ENCODE measurements at regions not wholly inside any gene's neighbourhood (a gene's known extent, or its start where the extent isn't known, plus 50 kb on each side); places are given as distances from the start of the nearest gene placed in this dataset.

DNA sequence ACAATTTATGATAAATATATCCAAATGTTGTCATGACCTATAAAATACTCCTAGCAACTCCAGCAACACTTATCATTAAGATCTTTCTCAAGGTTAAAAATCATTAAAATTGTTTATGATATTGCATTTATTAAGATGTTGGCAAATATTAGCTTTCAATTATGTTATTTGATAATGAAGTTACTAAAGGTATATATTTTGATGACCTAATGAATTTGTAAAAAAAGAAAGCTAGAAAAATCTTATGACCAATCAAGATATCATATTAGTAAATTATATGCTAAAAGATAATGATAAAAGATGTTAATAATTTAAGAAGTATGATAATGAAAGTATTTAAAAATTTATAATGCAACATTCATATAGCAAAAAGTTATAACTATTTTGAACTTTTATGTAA is 66.3 kb upstream of the RAB18 start:
- peaks cover 7% of the 10 kb centered on the region for H3K9me3 Mint-ChIP-seq (ENCODE audit: low read depth)
- no peaks in the 10 kb centered on the region for H3K36me3 Mint-ChIP-seq (ENCODE audit: low read depth)
- H3K4me3 Mint-ChIP-seq (ENCODE audit: unreplicated experiment), result no peak overlapping the region

DNA sequence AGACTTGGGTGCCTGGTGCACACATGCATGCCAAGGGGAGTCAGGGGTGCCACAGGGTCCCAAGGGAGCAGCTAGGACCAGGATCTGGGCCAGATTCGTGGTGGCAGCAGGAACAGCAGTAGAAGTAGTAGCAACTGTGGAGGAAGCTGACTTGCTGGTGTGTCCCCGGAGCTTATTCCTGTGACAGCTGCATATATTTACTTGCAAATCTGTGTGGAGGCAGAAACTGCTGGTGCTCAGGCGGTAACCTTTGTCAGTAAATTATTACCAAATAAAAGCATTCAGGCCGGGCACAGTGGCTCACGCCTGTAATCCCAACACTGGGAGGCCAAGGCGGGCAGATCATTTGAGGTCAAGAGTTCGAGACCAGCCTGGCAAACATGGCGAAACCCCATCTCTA is 67.4 kb upstream of the RAB18 start:
- Mint-ChIP-seq H3K27ac (ENCODE audit: unreplicated experiment) (no peak overlapping the region), H3K4me1 (ENCODE audit: low read depth) (no peaks in the 10 kb centered on the region), H3K27me3 (ENCODE audit: low read depth) (peaks cover 22% of the 10 kb centered on the region), H3K4me3 (ENCODE audit: unreplicated experiment) (no peak overlapping the region), H3K9me3 (ENCODE audit: low read depth) (peaks cover 8% of the 10 kb centered on the region), H3K36me3 (ENCODE audit: low read depth) (no peaks in the 10 kb centered on the region)
- TF ChIP-seq, protein P1, sequence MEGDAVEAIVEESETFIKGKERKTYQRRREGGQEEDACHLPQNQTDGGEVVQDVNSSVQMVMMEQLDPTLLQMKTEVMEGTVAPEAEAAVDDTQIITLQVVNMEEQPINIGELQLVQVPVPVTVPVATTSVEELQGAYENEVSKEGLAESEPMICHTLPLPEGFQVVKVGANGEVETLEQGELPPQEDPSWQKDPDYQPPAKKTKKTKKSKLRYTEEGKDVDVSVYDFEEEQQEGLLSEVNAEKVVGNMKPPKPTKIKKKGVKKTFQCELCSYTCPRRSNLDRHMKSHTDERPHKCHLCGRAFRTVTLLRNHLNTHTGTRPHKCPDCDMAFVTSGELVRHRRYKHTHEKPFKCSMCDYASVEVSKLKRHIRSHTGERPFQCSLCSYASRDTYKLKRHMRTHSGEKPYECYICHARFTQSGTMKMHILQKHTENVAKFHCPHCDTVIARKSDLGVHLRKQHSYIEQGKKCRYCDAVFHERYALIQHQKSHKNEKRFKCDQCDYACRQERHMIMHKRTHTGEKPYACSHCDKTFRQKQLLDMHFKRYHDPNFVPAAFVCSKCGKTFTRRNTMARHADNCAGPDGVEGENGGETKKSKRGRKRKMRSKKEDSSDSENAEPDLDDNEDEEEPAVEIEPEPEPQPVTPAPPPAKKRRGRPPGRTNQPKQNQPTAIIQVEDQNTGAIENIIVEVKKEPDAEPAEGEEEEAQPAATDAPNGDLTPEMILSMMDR (IDR thresholded peaks at IDR 0.05), result no peak
- DNase-seq (ENCODE audit: low spot score), result no peak

More for the DNA sequence above, 66.3 kb upstream of the RAB18 start:
- no peak for DNase-seq (ENCODE audit: low spot score)
- H3K27ac Mint-ChIP-seq (ENCODE audit: unreplicated experiment), result no peak overlapping the region
- peaks cover 23% of the 10 kb centered on the region for H3K27me3 Mint-ChIP-seq (ENCODE audit: low read depth)
- H3K4me1 Mint-ChIP-seq (ENCODE audit: low read depth), result no peaks in the 10 kb centered on the region
- TF ChIP-seq, protein P1 (IDR thresholded peaks at IDR 0.05), result no peak

DNA sequence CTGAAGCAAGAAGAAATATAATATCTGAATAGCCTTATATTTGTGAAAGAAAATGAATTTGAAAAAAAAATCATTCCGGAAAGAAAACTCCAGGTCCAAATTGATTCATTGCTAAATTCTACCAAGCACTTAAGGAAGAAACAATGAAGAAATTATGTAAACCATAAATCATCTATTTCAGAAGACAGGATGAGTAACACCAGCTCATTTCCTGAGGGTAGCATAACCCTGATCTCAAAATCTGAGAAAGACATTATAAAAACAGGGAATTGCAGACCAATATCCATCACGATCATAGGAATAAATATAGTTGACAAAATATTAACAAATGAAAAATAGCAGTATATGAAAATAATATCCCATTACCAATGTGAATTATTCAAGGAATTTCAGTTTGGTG is 70.1 kb upstream of the RAB18 start:
- Mint-ChIP-seq H3K27me3 (ENCODE audit: low read depth) (peaks cover 12% of the 10 kb centered on the region), H3K27ac (ENCODE audit: unreplicated experiment) (no peak overlapping the region), H3K4me1 (ENCODE audit: low read depth) (no peaks in the 10 kb centered on the region), H3K9me3 (ENCODE audit: low read depth) (peaks cover 8% of the 10 kb centered on the region), H3K36me3 (ENCODE audit: low read depth) (no peaks in the 10 kb centered on the region), H3K4me3 (ENCODE audit: unreplicated experiment) (no peak overlapping the region)
- TF ChIP-seq, protein P1 (IDR thresholded peaks at IDR 0.05), result no peak
- no peak for DNase-seq (ENCODE audit: low spot score)

DNA sequence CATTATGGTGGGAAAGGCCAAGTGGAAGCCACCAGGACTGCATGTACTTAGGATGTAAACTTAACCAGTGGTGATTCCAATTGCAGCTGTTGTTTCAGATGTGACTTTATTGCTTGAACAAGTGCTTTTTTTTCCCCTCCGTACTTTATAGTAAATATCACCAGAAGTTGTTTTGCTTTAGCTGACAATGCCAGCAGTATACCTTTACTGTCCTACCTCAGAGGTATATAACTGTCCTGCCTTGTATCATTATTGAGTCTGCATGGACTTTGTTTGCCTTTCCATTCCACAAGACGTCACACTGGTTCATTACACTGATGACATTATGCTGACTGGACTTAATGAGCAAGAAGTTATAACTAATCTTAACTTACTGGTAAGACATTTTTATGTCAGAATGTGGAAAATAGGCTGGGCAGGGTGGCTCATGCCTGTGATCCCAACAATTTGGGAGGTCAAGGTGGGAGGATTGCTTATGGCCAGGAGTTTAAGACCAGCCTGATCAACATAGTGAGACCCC is 77.1 kb upstream of the RAB18 start:
- H3K36me3 Mint-ChIP-seq (ENCODE audit: low read depth), result no peaks in the 10 kb centered on the region
- H3K9me3 Mint-ChIP-seq (ENCODE audit: low read depth), result peaks cover 6% of the 10 kb centered on the region
- H3K4me1 Mint-ChIP-seq (ENCODE audit: low read depth), result no peaks in the 10 kb centered on the region
- no peak overlapping the region for H3K27ac Mint-ChIP-seq (ENCODE audit: unreplicated experiment)
- TF ChIP-seq, protein P1 (IDR thresholded peaks at IDR 0.05), result no peak
- peaks cover 7% of the 10 kb centered on the region for H3K27me3 Mint-ChIP-seq (ENCODE audit: low read depth)
- DNase-seq (ENCODE audit: low spot score), result no peak
- no peak overlapping the region for H3K4me3 Mint-ChIP-seq (ENCODE audit: unreplicated experiment)

DNA sequence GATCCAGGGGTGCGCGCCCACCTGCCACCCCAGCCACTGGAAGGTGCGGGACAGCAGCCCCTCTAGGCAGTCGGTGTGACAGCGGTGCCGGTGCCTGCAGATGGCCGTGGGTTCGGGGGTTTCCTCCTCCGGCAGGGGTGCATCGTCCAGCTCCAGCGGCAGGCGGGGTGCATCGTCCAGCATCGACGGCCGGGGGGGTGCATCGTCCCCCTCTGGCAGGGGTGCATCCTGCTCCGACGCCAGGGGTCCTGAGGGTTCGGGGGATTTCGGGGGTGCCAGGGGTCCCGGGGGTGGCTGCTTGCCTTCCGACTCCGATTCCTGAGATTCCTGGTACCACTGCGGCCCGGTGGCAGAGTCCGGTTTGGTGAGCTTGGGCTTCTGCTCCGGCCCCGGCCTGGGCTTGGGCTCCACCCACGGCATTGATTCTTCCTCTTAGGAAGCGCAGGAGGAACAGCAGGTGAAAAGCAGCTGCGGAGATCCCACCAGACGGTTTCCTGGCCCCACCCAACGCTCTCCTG is 90.2 kb upstream of the RAB18 start:
- Mint-ChIP-seq H3K36me3 (ENCODE audit: low read depth) (no peaks in the 10 kb centered on the region), H3K4me3 (ENCODE audit: unreplicated experiment) (no peak overlapping the region), H3K27me3 (ENCODE audit: low read depth) (peaks cover 5% of the 10 kb centered on the region), H3K9me3 (ENCODE audit: low read depth) (no peaks in the 10 kb centered on the region), H3K27ac (ENCODE audit: unreplicated experiment) (no peak overlapping the region), H3K4me1 (ENCODE audit: low read depth) (peaks cover 7% of the 10 kb centered on the region)
- TF ChIP-seq, protein P1 (IDR thresholded peaks at IDR 0.05), result no peak
- DNase-seq (ENCODE audit: low spot score), result no peak
